Activated CD8-positive, alpha-beta memory T cell treated with anti-CD3 and anti-CD28 coated beads for 4 hours (primary cell): ENCODE measurements at regions not wholly inside any gene's neighbourhood (a gene's known extent, or its start where the extent isn't known, plus 50 kb on each side); places are given as distances from the start of the nearest gene placed in this dataset.

Source experiments
- DNase-seq, 2 donors: peaks; one replicate each; pipeline ENCODE4 v3.0.0-alpha.2; 2020; ENCODE audit warnings: low read depth in 2 of 2

- no peak for DNase-seq
These were observed 52.3 kb downstream of the PLEKHG1 start for GRCh38 chr6:150651808-150652470.

GRCh38 chr6:150652848-150653613, 53.3 kb downstream of the PLEKHG1 start:
- DNase-seq, result no peak

GRCh38 chr6:150654608-150655007, 54.9 kb downstream of the PLEKHG1 start:
- DNase-seq, result no peak

- no peak for DNase-seq
These were observed 56.5 kb downstream of the PLEKHG1 start for GRCh38 chr6:150656156-150656555.

- no peak for DNase-seq
These were observed 58.7 kb downstream of the PLEKHG1 start for GRCh38 chr6:150658421-150658820.

GRCh38 chr6:150659046-150659763, 59.5 kb downstream of the PLEKHG1 start:
- no peak for DNase-seq

- DNase-seq, result no peak
These were observed 61.7 kb downstream of the PLEKHG1 start for GRCh38 chr6:150661216-150662007.

- no peak for DNase-seq
These were observed 63.1 kb downstream of the PLEKHG1 start for GRCh38 chr6:150662814-150663213.

GRCh38 chr6:150664091-150664490, 64.4 kb downstream of the PLEKHG1 start:
- DNase-seq, result no peak

GRCh38 chr6:150666071-150666470, 66.4 kb downstream of the PLEKHG1 start:
- DNase-seq, result no peak

GRCh38 chr6:150667359-150667758, 67.7 kb downstream of the PLEKHG1 start:
- DNase-seq, result no peak

GRCh38 chr6:150667977-150668716, 68.5 kb downstream of the PLEKHG1 start:
- no peak for DNase-seq

- no peak for DNase-seq
These were observed 69.2 kb downstream of the PLEKHG1 start for GRCh38 chr6:150668900-150669302.

GRCh38 chr6:150670311-150670710, 70.6 kb downstream of the PLEKHG1 start:
- no peak for DNase-seq

GRCh38 chr6:150672800-150673199, 73.1 kb downstream of the PLEKHG1 start:
- no peak for DNase-seq

- DNase-seq, result no peak
These were observed 74.1 kb downstream of the PLEKHG1 start for GRCh38 chr6:150673720-150674346.

- DNase-seq, result no peak
These were observed 76.7 kb downstream of the PLEKHG1 start for GRCh38 chr6:150676344-150676743.

- DNase-seq, result no peak
These were observed 77.1 kb downstream of the PLEKHG1 start for GRCh38 chr6:150676772-150677171.

GRCh38 chr6:150680510-150680909, 80.8 kb downstream of the PLEKHG1 start:
- DNase-seq, result no peak

- DNase-seq, result no peak
These were observed 82.1 kb downstream of the PLEKHG1 start for GRCh38 chr6:150681578-150682395.
